Calu3 (cell line): ENCODE measurements at regions not wholly inside any gene's neighbourhood (a gene's known extent, or its start where the extent isn't known, plus 50 kb on each side); places are given as distances from the start of the nearest gene placed in this dataset.

Source experiments
- BruUV-seq: library from RNA; stranded (reverse); fragments of 400-500 nt; replicated peaks from 2 replicates; lab custom pipeline; 2021; lab: Mats Ljungman, UMichigan
- CTCF ChIA-PET: fragments of 300-600 bp; sonication (Branson Sonifier 250); formaldehyde crosslinking; loops from one replicate; lab custom pipeline; 2022; ENCODE audit warnings: antibody characterized with exemption; lab: Charles Lee
- DNase-seq: peaks from one replicate; pipeline ENCODE4 v3.0.0; 2022
- H3K27ac Mint-ChIP-seq: one replicate; pipeline ENCODE4 v1.8.0; 2022; ENCODE audit warnings: mixed read lengths; ENCODE audit not compliant: unreplicated experiment
- H3K27me3 Mint-ChIP-seq: one replicate; pipeline ENCODE4 v1.8.0; 2022; ENCODE audit warnings: mixed read lengths; ENCODE audit not compliant: unreplicated experiment
- H3K36me3 Mint-ChIP-seq: one replicate; pipeline ENCODE4 v1.8.0; 2022; ENCODE audit warnings: mild to moderate bottlenecking, moderate library complexity, mixed read lengths; ENCODE audit not compliant: insufficient read depth, unreplicated experiment
- H3K4me1 Mint-ChIP-seq: one replicate; pipeline ENCODE4 v1.8.0; 2022; ENCODE audit warnings: mild to moderate bottlenecking, low read depth, mixed read lengths; ENCODE audit not compliant: unreplicated experiment
- H3K4me3 Mint-ChIP-seq: one replicate; pipeline ENCODE4 v1.8.0; 2022; ENCODE audit warnings: mild to moderate bottlenecking, low read depth, moderate library complexity, mixed read lengths; ENCODE audit not compliant: unreplicated experiment
- H3K9me3 Mint-ChIP-seq: one replicate; pipeline ENCODE4 v1.8.0; 2022; ENCODE audit warnings: low read depth, mixed read lengths; ENCODE audit not compliant: unreplicated experiment
- CTCF ChIP-seq: fragments of 200-600 bp; IDR thresholded peaks from one replicate; pipeline ENCODE4 v1.8.0; 2022; ENCODE audit warnings: antibody characterized with exemption; ENCODE audit not compliant: unreplicated experiment
- intact Hi-C: fragments of 100-400 bp; cut with micrococcal nuclease; formaldehyde crosslinking; loops from one replicate; pipeline ENCODE4 v1.10.0; 2022; ENCODE audit not compliant: unreplicated experiment

- Mint-ChIP-seq H3K36me3 (no peaks in the 10 kb centered on the region), H3K27ac (no peak overlapping the region), H3K27me3 (no peaks in the 10 kb centered on the region), H3K4me3 (no peak overlapping the region), H3K9me3 (peaks cover 3% of the 10 kb centered on the region), H3K4me1 (peaks cover 20% of the 10 kb centered on the region)
- CTCF ChIA-PET: no interaction called here
- TF ChIP-seq CTCF: no peak
- DNase-seq: no peak
- intact Hi-C loops: no loop called here
- no TSS peak for BruUV-seq
Observed at GRCh38 chr1:98385652-98386051, 275.9 kb upstream of the SNX7 start.

GRCh38 chr1:98384461-98385141 lies 276.9 kb upstream of the SNX7 start:
- no peaks in the 10 kb centered on the region for H3K9me3 Mint-ChIP-seq
- H3K4me1 Mint-ChIP-seq: peaks cover 20% of the 10 kb centered on the region
- no peak for TF ChIP-seq CTCF
- CTCF ChIA-PET: interaction anchor here (0.5 to 0.7 kb wide), 2 partner anchors 759 to 1185 kb away, joined by 3 to 13 read pairs; no protein-coding TSS in a partner anchor
- no peaks in the 10 kb centered on the region for H3K36me3 Mint-ChIP-seq
- intact Hi-C loops: no loop called here
- no TSS peak for BruUV-seq
- H3K4me3 Mint-ChIP-seq: no peak overlapping the region
- H3K27ac Mint-ChIP-seq: no peak overlapping the region
- H3K27me3 Mint-ChIP-seq: no peaks in the 10 kb centered on the region
- DNase-seq: no peak

GRCh38 chr1:98382986-98383740 lies 278.4 kb upstream of the SNX7 start:
- CTCF ChIA-PET: no interaction called here
- intact Hi-C loops: no loop called here
- H3K27ac Mint-ChIP-seq: no peak overlapping the region
- no peak for DNase-seq
- no peaks in the 10 kb centered on the region for H3K9me3 Mint-ChIP-seq
- no peaks in the 10 kb centered on the region for H3K27me3 Mint-ChIP-seq
- no peak for TF ChIP-seq CTCF
- no peak overlapping the region for H3K4me3 Mint-ChIP-seq
- no peaks in the 10 kb centered on the region for H3K36me3 Mint-ChIP-seq
- no TSS peak for BruUV-seq
- peaks cover 15% of the 10 kb centered on the region for H3K4me1 Mint-ChIP-seq

GRCh38 chr1:98382586-98382985 lies 278.9 kb upstream of the SNX7 start:
- no peak for DNase-seq
- no peaks in the 10 kb centered on the region for H3K36me3 Mint-ChIP-seq
- CTCF ChIA-PET: no interaction called here
- no peak overlapping the region for H3K27ac Mint-ChIP-seq
- peaks cover 10% of the 10 kb centered on the region for H3K4me1 Mint-ChIP-seq
- no peak overlapping the region for H3K4me3 Mint-ChIP-seq
- no peaks in the 10 kb centered on the region for H3K9me3 Mint-ChIP-seq
- intact Hi-C loops: no loop called here
- no peaks in the 10 kb centered on the region for H3K27me3 Mint-ChIP-seq
- BruUV-seq: no TSS peak
- no peak for TF ChIP-seq CTCF
